Cerebellar nuclear complex (tissue), 1 donor: ENCODE measurements at regions not wholly inside any gene's neighbourhood (a gene's known extent, or its start where the extent isn't known, plus 50 kb on each side); places are given as distances from the start of the nearest gene placed in this dataset.
"Not testable (repeated sequence)": the region's sequence is repeated elsewhere in the genome, so short reads cannot be mapped to it uniquely, and the experiment has no call there.

Experiments
- DNase-seq, 2 experiments: peaks; one replicate each; lab custom pipeline; 2025; lab: John Stamatoyannopoulos, UW

- no peak for DNase-seq
Observed at GRCh38 chr17:53058031-53058430, 764.7 kb upstream of the KIF2B start.

GRCh38 chr17:53046781-53047180 lies 775.9 kb upstream of the KIF2B start:
- DNase-seq = no peak

GRCh38 chr17:53039981-53040380 lies 782.7 kb upstream of the KIF2B start:
- DNase-seq = no peak

GRCh38 chr17:53033297-53033696 lies 789.4 kb upstream of the KIF2B start:
- no peak for DNase-seq

- no peak for DNase-seq
Observed at GRCh38 chr17:53032861-53033271, 789.9 kb upstream of the KIF2B start.

- no peak for DNase-seq
Observed at GRCh38 chr17:53017227-53017626, 805.5 kb upstream of the KIF2B start.

GRCh38 chr17:53016085-53016484 lies 806.6 kb upstream of the KIF2B start:
- no peak for DNase-seq

GRCh38 chr17:53012364-53012763 lies 810.4 kb upstream of the KIF2B start:
- no peak for DNase-seq

- no peak for DNase-seq
Observed at GRCh38 chr17:53006006-53006405, 816.7 kb upstream of the KIF2B start.

GRCh38 chr17:53004902-53005301 lies 817.8 kb upstream of the KIF2B start:
- no peak for DNase-seq

- DNase-seq = no peak
Observed at GRCh38 chr17:52995881-52996280, 826.8 kb upstream of the KIF2B start.

- DNase-seq = no peak
Observed at GRCh38 chr17:52995147-52995546, 827.6 kb upstream of the KIF2B start.

GRCh38 chr17:52986056-52986662 lies 827.6 kb upstream of the CA10 start:
- no peak for DNase-seq

GRCh38 chr17:52982331-52982730 lies 823.8 kb upstream of the CA10 start:
- no peak for DNase-seq

GRCh38 chr17:52979921-52980320 lies 821.4 kb upstream of the CA10 start:
- no peak for DNase-seq

- no peak for DNase-seq
Observed at GRCh38 chr17:52965856-52966255, 807.3 kb upstream of the CA10 start.

- DNase-seq = not testable (repeated sequence)
Observed at GRCh38 chr17:52961751-52962150, 803.2 kb upstream of the CA10 start.

GRCh38 chr17:52957411-52957810 lies 798.9 kb upstream of the CA10 start:
- DNase-seq = no peak

GRCh38 chr17:52947418-52947817 lies 788.9 kb upstream of the CA10 start:
- DNase-seq = no peak

- no peak for DNase-seq
Observed at GRCh38 chr17:52938623-52939230, 780.2 kb upstream of the CA10 start.

- no peak for DNase-seq
Observed at GRCh38 chr17:52930581-52930980, 772.1 kb upstream of the CA10 start.

GRCh38 chr17:52930145-52930544 lies 771.6 kb upstream of the CA10 start:
- no peak for DNase-seq

GRCh38 chr17:52923658-52924057 lies 765.1 kb upstream of the CA10 start:
- no peak for DNase-seq

GRCh38 chr17:52899235-52899634 lies 740.7 kb upstream of the CA10 start:
- DNase-seq = no peak
